Liver (tissue), 8 donors: ENCODE measurements at regions not wholly inside any gene's neighbourhood (a gene's known extent, or its start where the extent isn't known, plus 50 kb on each side); places are given as distances from the start of the nearest gene placed in this dataset.

Experiments
- DNase-seq: peaks from one replicate; pipeline ENCODE4 v3.0.0-alpha.2; 2017; ENCODE audit warnings: low spot score
- H3K27ac ChIP-seq, 2 donors: one replicate each; pipeline ENCODE4 v1.7.0; 2013; ENCODE audit warnings: inconsistent platforms in 2 of 2, low read length in 2 of 2, control low read depth in 1 of 2, low read depth in 1 of 2, mild to moderate bottlenecking in 1 of 2
- H3K27me3 ChIP-seq, 4 donors: one replicate each; pipeline versions ENCODE4 v1.6.1 to v1.7.0; 2013; ENCODE audit warnings: low read length in 3 of 4, inconsistent platforms in 1 of 4, mild to moderate bottlenecking in 1 of 4, moderate library complexity in 1 of 4; ENCODE audit not compliant: control insufficient read depth in 4 of 4, insufficient read depth in 4 of 4
- H3K36me3 ChIP-seq, 4 donors: one replicate each; pipeline versions ENCODE4 v1.6.1 to v1.7.0; 2013; ENCODE audit warnings: low read length in 3 of 4, mild to moderate bottlenecking in 3 of 4, low read depth in 1 of 4, moderate library complexity in 1 of 4; ENCODE audit not compliant: control insufficient read depth in 4 of 4, insufficient read depth in 3 of 4
- H3K4me1 ChIP-seq, 4 donors: one replicate each; pipeline versions ENCODE4 v1.6.1 to v1.7.0; 2013; ENCODE audit warnings: low read length in 3 of 4, mild to moderate bottlenecking in 3 of 4, moderate library complexity in 1 of 4; ENCODE audit not compliant: control insufficient read depth in 4 of 4, insufficient read depth in 4 of 4
- H3K4me3 ChIP-seq, 3 donors: one replicate each; pipeline versions ENCODE4 v1.6.1 to v1.7.0; 2013; ENCODE audit warnings: low read length in 3 of 3, control low read depth in 1 of 3, low read depth in 1 of 3, mild to moderate bottlenecking in 1 of 3
- H3K9ac ChIP-seq, 2 donors: one replicate each; pipeline ENCODE4 v1.7.0; 2013; ENCODE audit warnings: low read length in 2 of 2, mild to moderate bottlenecking in 2 of 2, moderate library complexity in 2 of 2, control low read depth in 1 of 2, low read depth in 1 of 2
- H3K9me3 ChIP-seq, 4 donors: one replicate each; pipeline versions ENCODE4 v1.6.1 to v1.7.0; 2013; ENCODE audit warnings: low read length in 3 of 4; ENCODE audit not compliant: control insufficient read depth in 4 of 4
- EGR1 ChIP-seq, 2 donors: IDR thresholded peaks; 2 replicates each; pipeline ENCODE4 v1.6.1; 2016 to 2018; ENCODE audit warnings: antibody characterized with exemption in 2 of 2, low read depth in 2 of 2
- FOXA1 ChIP-seq: IDR thresholded peaks from 2 replicates; pipeline ENCODE4 v1.6.1; 2016; ENCODE audit warnings: antibody characterized with exemption
- FOXA2 ChIP-seq: IDR thresholded peaks from 2 replicates; pipeline ENCODE4 v1.6.1; 2016; ENCODE audit warnings: antibody characterized with exemption
- GABPA ChIP-seq, 2 donors: IDR thresholded peaks in 1 of 2; conservative IDR thresholded peaks in 1 of 2; 2 replicates each; pipeline ENCODE4 v1.6.1; 2016; ENCODE audit warnings: antibody characterized with exemption in 2 of 2, mild to moderate bottlenecking in 1 of 2, moderate library complexity in 1 of 2
- HNF4A ChIP-seq, 2 donors: conservative IDR thresholded peaks; 2 replicates each; pipeline ENCODE4 v1.6.1; 2016; ENCODE audit warnings: antibody characterized with exemption in 2 of 2, mild to moderate bottlenecking in 2 of 2
- HNF4G ChIP-seq: IDR thresholded peaks from 2 replicates; pipeline ENCODE4 v1.6.1; 2016; ENCODE audit warnings: antibody characterized with exemption
- JUND ChIP-seq, 2 donors: IDR thresholded peaks; 2 replicates each; pipeline ENCODE4 v1.6.1; 2016; ENCODE audit warnings: antibody characterized with exemption in 2 of 2
- NR2F2 ChIP-seq: IDR thresholded peaks from 2 replicates; pipeline ENCODE4 v1.6.1; 2016; ENCODE audit warnings: antibody characterized with exemption
- RAD21 ChIP-seq, 2 donors: IDR thresholded peaks; 2 replicates each; pipeline ENCODE4 v1.6.1; 2016; ENCODE audit warnings: antibody characterized with exemption in 2 of 2, mild to moderate bottlenecking in 2 of 2
- RXRA ChIP-seq, 2 donors: IDR thresholded peaks; 2 replicates each; pipeline ENCODE4 v1.6.1; 2017 to 2018; ENCODE audit warnings: antibody characterized with exemption in 2 of 2, mild to moderate bottlenecking in 1 of 2
- SP1 ChIP-seq: IDR thresholded peaks from 2 replicates; pipeline ENCODE4 v1.6.1; 2018; ENCODE audit warnings: antibody characterized with exemption, mild to moderate bottlenecking
- TAF1 ChIP-seq: conservative IDR thresholded peaks from 2 replicates; pipeline ENCODE4 v1.6.1; 2016; ENCODE audit warnings: antibody characterized with exemption, mild to moderate bottlenecking
- YY1 ChIP-seq: IDR thresholded peaks from 2 replicates; pipeline ENCODE4 v1.6.1; 2016; ENCODE audit warnings: antibody characterized with exemption, mild to moderate bottlenecking
- WGBS: extraction: QIAGEN DNeasy Blood & Tissue Kit; methylation state at CpG from one replicate; pipeline ENCODE4 v1.1.7; 2013; 5-methylcytosine and 5-hydroxymethylcytosine counted together
- TF ChIP-seq, protein P1 (sequence below): IDR thresholded peaks from 2 replicates; pipeline ENCODE4 v1.6.1; 2016; ENCODE audit warnings: antibody characterized with exemption
- TF ChIP-seq, protein P2 (sequence below): IDR thresholded peaks from 2 replicates; pipeline ENCODE4 v1.6.1; 2016; ENCODE audit warnings: antibody characterized with exemption, mild to moderate bottlenecking
- TF ChIP-seq, protein P3 (sequence below): IDR thresholded peaks from 2 replicates; pipeline ENCODE4 v1.6.1; 2016; ENCODE audit warnings: antibody characterized with exemption
- TF ChIP-seq, protein P4 (sequence below): fragments of 150-350 bp; IDR thresholded peaks from 2 replicates; pipeline ENCODE4 v1.5.1; 2017; ENCODE audit warnings: improper control_type of control experiment, low read depth, low read length; ENCODE audit not compliant: missing input control
- TF ChIP-seq, protein P5 (sequence below): IDR thresholded peaks from 2 replicates; pipeline ENCODE4 v1.6.1; 2016; ENCODE audit warnings: antibody characterized with exemption
- donor health status: healthy.
- donor health status: healthy.
- donor health status: healthy.
- donor health status: healthy.
- donor health status: healthy.

DNA sequence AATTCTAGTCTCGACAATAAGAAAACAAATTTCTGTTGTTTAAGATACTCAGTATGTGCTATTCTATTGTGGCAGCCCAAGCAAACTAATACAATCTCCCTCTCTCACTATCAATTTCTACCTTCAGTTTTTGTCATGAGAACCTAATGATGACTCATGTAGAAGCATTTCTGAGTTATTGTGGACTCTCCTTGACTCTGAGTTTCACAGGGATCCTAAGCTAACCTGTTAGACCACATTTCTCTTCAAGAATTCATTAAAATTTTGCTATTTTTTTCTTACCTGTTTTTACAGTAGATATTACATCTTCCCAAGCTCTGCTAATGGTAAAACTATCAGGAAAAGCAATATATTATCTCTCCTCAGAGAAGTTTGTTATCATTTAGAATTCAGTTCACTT lies 599.1 kb upstream of the TYRP1 start:
- Histone ChIP-seq H3K4me3 (no peak overlapping the region), H3K9ac (no peak overlapping the region), H3K27ac (no peak overlapping the region), H3K36me3 (no peaks in the 10 kb centered on the region), H3K9me3 (no peaks in the 10 kb centered on the region), H3K4me1 (no peaks in the 10 kb centered on the region), H3K27me3 (no peaks in the 10 kb centered on the region)
- no peak for DNase-seq
- WGBS: 61% methylated on average over 1 of the region's 1 CpG
- no peak for TF ChIP-seq FOXA1
- TF ChIP-seq, protein P1, sequence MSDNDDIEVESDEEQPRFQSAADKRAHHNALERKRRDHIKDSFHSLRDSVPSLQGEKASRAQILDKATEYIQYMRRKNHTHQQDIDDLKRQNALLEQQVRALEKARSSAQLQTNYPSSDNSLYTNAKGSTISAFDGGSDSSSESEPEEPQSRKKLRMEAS: no peak
- TF ChIP-seq, protein P2, sequence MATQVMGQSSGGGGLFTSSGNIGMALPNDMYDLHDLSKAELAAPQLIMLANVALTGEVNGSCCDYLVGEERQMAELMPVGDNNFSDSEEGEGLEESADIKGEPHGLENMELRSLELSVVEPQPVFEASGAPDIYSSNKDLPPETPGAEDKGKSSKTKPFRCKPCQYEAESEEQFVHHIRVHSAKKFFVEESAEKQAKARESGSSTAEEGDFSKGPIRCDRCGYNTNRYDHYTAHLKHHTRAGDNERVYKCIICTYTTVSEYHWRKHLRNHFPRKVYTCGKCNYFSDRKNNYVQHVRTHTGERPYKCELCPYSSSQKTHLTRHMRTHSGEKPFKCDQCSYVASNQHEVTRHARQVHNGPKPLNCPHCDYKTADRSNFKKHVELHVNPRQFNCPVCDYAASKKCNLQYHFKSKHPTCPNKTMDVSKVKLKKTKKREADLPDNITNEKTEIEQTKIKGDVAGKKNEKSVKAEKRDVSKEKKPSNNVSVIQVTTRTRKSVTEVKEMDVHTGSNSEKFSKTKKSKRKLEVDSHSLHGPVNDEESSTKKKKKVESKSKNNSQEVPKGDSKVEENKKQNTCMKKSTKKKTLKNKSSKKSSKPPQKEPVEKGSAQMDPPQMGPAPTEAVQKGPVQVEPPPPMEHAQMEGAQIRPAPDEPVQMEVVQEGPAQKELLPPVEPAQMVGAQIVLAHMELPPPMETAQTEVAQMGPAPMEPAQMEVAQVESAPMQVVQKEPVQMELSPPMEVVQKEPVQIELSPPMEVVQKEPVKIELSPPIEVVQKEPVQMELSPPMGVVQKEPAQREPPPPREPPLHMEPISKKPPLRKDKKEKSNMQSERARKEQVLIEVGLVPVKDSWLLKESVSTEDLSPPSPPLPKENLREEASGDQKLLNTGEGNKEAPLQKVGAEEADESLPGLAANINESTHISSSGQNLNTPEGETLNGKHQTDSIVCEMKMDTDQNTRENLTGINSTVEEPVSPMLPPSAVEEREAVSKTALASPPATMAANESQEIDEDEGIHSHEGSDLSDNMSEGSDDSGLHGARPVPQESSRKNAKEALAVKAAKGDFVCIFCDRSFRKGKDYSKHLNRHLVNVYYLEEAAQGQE: no peak
- TF ChIP-seq NR2F2: no peak
- TF ChIP-seq TAF1: no peak
- no peak for TF ChIP-seq SP1
- TF ChIP-seq, protein P3, sequence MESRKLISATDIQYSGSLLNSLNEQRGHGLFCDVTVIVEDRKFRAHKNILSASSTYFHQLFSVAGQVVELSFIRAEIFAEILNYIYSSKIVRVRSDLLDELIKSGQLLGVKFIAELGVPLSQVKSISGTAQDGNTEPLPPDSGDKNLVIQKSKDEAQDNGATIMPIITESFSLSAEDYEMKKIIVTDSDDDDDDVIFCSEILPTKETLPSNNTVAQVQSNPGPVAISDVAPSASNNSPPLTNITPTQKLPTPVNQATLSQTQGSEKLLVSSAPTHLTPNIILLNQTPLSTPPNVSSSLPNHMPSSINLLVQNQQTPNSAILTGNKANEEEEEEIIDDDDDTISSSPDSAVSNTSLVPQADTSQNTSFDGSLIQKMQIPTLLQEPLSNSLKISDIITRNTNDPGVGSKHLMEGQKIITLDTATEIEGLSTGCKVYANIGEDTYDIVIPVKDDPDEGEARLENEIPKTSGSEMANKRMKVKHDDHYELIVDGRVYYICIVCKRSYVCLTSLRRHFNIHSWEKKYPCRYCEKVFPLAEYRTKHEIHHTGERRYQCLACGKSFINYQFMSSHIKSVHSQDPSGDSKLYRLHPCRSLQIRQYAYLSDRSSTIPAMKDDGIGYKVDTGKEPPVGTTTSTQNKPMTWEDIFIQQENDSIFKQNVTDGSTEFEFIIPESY: no peak
- TF ChIP-seq, protein P4, sequence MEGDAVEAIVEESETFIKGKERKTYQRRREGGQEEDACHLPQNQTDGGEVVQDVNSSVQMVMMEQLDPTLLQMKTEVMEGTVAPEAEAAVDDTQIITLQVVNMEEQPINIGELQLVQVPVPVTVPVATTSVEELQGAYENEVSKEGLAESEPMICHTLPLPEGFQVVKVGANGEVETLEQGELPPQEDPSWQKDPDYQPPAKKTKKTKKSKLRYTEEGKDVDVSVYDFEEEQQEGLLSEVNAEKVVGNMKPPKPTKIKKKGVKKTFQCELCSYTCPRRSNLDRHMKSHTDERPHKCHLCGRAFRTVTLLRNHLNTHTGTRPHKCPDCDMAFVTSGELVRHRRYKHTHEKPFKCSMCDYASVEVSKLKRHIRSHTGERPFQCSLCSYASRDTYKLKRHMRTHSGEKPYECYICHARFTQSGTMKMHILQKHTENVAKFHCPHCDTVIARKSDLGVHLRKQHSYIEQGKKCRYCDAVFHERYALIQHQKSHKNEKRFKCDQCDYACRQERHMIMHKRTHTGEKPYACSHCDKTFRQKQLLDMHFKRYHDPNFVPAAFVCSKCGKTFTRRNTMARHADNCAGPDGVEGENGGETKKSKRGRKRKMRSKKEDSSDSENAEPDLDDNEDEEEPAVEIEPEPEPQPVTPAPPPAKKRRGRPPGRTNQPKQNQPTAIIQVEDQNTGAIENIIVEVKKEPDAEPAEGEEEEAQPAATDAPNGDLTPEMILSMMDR: no peak
- no peak for TF ChIP-seq GABPA (IDR thresholded peaks at IDR 0.05 in 1 of 2, conservative IDR thresholded peaks at IDR 0.05 in 1 of 2)
- TF ChIP-seq EGR1 (IDR thresholded peaks at IDR 0.05; ENCODE audit: low read depth in 2 of 2): no peak
- no peak for TF ChIP-seq RXRA (IDR thresholded peaks at IDR 0.05)
- TF ChIP-seq FOXA2: no peak
- TF ChIP-seq HNF4A (conservative IDR thresholded peaks at IDR 0.05): no peak
- no peak for TF ChIP-seq HNF4G
- TF ChIP-seq JUND (IDR thresholded peaks at IDR 0.05): no peak
- TF ChIP-seq RAD21 (IDR thresholded peaks at IDR 0.05): no peak

DNA sequence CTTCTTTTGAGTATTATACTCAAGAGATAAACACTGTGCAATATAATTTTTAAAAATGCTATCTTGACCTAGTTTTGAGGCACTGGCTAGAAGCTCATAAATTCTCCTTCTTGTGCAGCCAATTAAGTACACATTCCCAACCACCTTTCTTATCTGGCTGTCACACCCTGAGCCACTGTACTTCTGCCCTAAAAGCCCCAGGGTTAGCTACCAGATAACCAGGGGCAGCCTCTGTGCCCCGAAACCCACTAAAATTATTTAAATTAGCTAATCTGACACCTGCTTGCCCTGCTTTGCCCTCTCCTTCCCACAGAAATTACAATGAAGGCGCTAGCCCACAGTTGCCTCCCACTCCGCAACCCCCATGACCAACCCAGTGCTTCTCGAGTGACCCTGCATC lies 597.3 kb upstream of the TYRP1 start:
- no peaks in the 10 kb centered on the region for H3K36me3 ChIP-seq
- H3K9me3 ChIP-seq: no peaks in the 10 kb centered on the region
- no peaks in the 10 kb centered on the region for H3K4me1 ChIP-seq
- no peak overlapping the region for H3K4me3 ChIP-seq
- no peak overlapping the region for H3K9ac ChIP-seq
- H3K27ac ChIP-seq: no peak overlapping the region
- no peaks in the 10 kb centered on the region for H3K27me3 ChIP-seq
- WGBS: 69% methylated on average over 4 of the region's 4 CpGs
- no peak for DNase-seq
- TF ChIP-seq, protein P4: no peak
- TF ChIP-seq, protein P5, sequence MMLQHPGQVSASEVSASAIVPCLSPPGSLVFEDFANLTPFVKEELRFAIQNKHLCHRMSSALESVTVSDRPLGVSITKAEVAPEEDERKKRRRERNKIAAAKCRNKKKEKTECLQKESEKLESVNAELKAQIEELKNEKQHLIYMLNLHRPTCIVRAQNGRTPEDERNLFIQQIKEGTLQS: no peak
- no peak for TF ChIP-seq RAD21 (IDR thresholded peaks at IDR 0.05)
- no peak for TF ChIP-seq YY1
- TF ChIP-seq, protein P3: no peak
- TF ChIP-seq NR2F2: no peak
- TF ChIP-seq EGR1 (IDR thresholded peaks at IDR 0.05; ENCODE audit: low read depth in 2 of 2): no peak
- TF ChIP-seq HNF4A (conservative IDR thresholded peaks at IDR 0.05): no peak
- TF ChIP-seq RXRA (IDR thresholded peaks at IDR 0.05): no peak
- no peak for TF ChIP-seq JUND (IDR thresholded peaks at IDR 0.05)
- TF ChIP-seq GABPA (IDR thresholded peaks at IDR 0.05 in 1 of 2, conservative IDR thresholded peaks at IDR 0.05 in 1 of 2): no peak
- TF ChIP-seq SP1: no peak
